Fibroblast of peridontal ligament (primary cell): ENCODE measurements at regions not wholly inside any gene's neighbourhood (a gene's known extent, or its start where the extent isn't known, plus 50 kb on each side); places are given as distances from the start of the nearest gene placed in this dataset.
A peak's percentile ranks its signal among the peaks of the same experiment; 100 is the strongest.
"Not testable (repeated sequence)": the region's sequence is repeated elsewhere in the genome, so short reads cannot be mapped to it uniquely, and the experiment has no call there.

Source experiments
- DNase-seq: peaks from one replicate; pipeline ENCODE4 v3.0.0-alpha.2; 2010; ENCODE audit errors: extremely low read depth

- DNase-seq, result no peak
Measured at GRCh38 chr9:101993771-101994170, 255.3 kb upstream of the GRIN3A start.

- DNase-seq, result no peak
Measured at GRCh38 chr9:101991926-101992325, 253.5 kb upstream of the GRIN3A start.

- peak; percentile 1 for DNase-seq
Measured at GRCh38 chr9:101977614-101978210, 239.3 kb upstream of the GRIN3A start.

- DNase-seq, result no peak
Measured at GRCh38 chr9:101970609-101971008, 232.2 kb upstream of the GRIN3A start.

- DNase-seq, result no peak
Measured at GRCh38 chr9:101968392-101968791, 229.9 kb upstream of the GRIN3A start.

- DNase-seq, result no peak
Measured at GRCh38 chr9:101966691-101967090, 228.2 kb upstream of the GRIN3A start.

- no peak for DNase-seq
Measured at GRCh38 chr9:101957705-101958104, 219.3 kb upstream of the GRIN3A start.

- DNase-seq, result no peak
Measured at GRCh38 chr9:101951598-101951997, 213.2 kb upstream of the GRIN3A start.

GRCh38 chr9:101931756-101932155 is 193.3 kb upstream of the GRIN3A start:
- no peak for DNase-seq

- DNase-seq, result no peak
Measured at GRCh38 chr9:101930783-101931182, 192.3 kb upstream of the GRIN3A start.

- no peak for DNase-seq
Measured at GRCh38 chr9:101925498-101925897, 187.1 kb upstream of the GRIN3A start.

GRCh38 chr9:101923451-101923850 is 185.0 kb upstream of the GRIN3A start:
- DNase-seq, result no peak

- not testable (repeated sequence) for DNase-seq
Measured at GRCh38 chr9:101916948-101917347, 178.5 kb upstream of the GRIN3A start.

GRCh38 chr9:101915482-101915881 is 177.0 kb upstream of the GRIN3A start:
- DNase-seq, result no peak

- DNase-seq, result no peak
Measured at GRCh38 chr9:101912698-101913097, 174.3 kb upstream of the GRIN3A start.

- no peak for DNase-seq
Measured at GRCh38 chr9:101907466-101907865, 169.0 kb upstream of the GRIN3A start.

GRCh38 chr9:101904845-101905244 is 166.4 kb upstream of the GRIN3A start:
- no peak for DNase-seq

- DNase-seq, result no peak
Measured at GRCh38 chr9:101902051-101902450, 163.6 kb upstream of the GRIN3A start.

GRCh38 chr9:101897196-101897595 is 158.7 kb upstream of the GRIN3A start:
- DNase-seq, result no peak

GRCh38 chr9:101893661-101894646 is 155.5 kb upstream of the GRIN3A start:
- no peak for DNase-seq

GRCh38 chr9:101881508-101881907 is 143.1 kb upstream of the GRIN3A start:
- no peak for DNase-seq

GRCh38 chr9:101880846-101881245 is 142.4 kb upstream of the GRIN3A start:
- no peak for DNase-seq

- no peak for DNase-seq
Measured at GRCh38 chr9:101878734-101879133, 140.3 kb upstream of the GRIN3A start.
